ENCODE measurements at regions not wholly inside any gene's neighbourhood (a gene's known extent, or its start where the extent isn't known, plus 50 kb on each side); places are given as distances from the start of the nearest gene placed in this dataset.

- no peak overlapping the region for H3K9ac ChIP-seq (ENCODE audit: extremely low read depth, insufficient read length, low read length)
- no peaks in the 10 kb centered on the region for H3K79me2 ChIP-seq (ENCODE audit: insufficient read depth, low read length)
- Mint-ChIP-seq H3K9me3 (no peaks in the 10 kb centered on the region), H3K27me3 (ENCODE audit: low read depth) (no peaks in the 10 kb centered on the region), H3K4me3 (no peak overlapping the region), H3K27ac (no peak overlapping the region), H3K36me3 (ENCODE audit: insufficient read depth in 1 of 3, low read depth in 3 of 3) (no peaks in the 10 kb centered on the region), H3K4me1 (no peaks in the 10 kb centered on the region)
- H2BK15ac ChIP-seq (ENCODE audit: low read depth, low read length), result no peak overlapping the region
- no peaks in the 10 kb centered on the region for H3K9me3 ChIP-seq (ENCODE audit: control insufficient read depth, low read depth, low read length)
- no peak overlapping the region for H3K27ac ChIP-seq (ENCODE audit: insufficient read length, low read depth, low read length)
- H3K4me2 ChIP-seq (ENCODE audit: insufficient read depth, insufficient read length, low read length), result no peak overlapping the region
- no peak overlapping the region for H4K8ac ChIP-seq (replicated peaks; ENCODE audit: insufficient read length, low read depth, low read length)
- no peaks in the 10 kb centered on the region for H4K20me1 ChIP-seq (ENCODE audit: control insufficient read depth, insufficient read depth, insufficient read length)
- H3K14ac ChIP-seq (ENCODE audit: insufficient read depth, low read length), result no peak overlapping the region
- H2BK12ac ChIP-seq (ENCODE audit: insufficient read length, low read depth, low read length), result no peak overlapping the region
- H3K79me1 ChIP-seq (ENCODE audit: insufficient read depth, low read depth, low read length, poor library complexity, severe bottlenecking), result no peaks in the 10 kb centered on the region
- H2BK5ac ChIP-seq (ENCODE audit: insufficient read length, low read length), result no peak overlapping the region
- H3K18ac ChIP-seq (ENCODE audit: insufficient read length, low read depth, low read length), result no peak overlapping the region
- no peak overlapping the region for H3K23ac ChIP-seq (ENCODE audit: insufficient read length, low read depth, low read length)
- H2BK20ac ChIP-seq (ENCODE audit: low read depth, low read length, poor library complexity, severe bottlenecking), result no peak overlapping the region
- no peak overlapping the region for H2AFZ ChIP-seq (ENCODE audit: low read length)
- no peak overlapping the region for H4K5ac ChIP-seq (ENCODE audit: insufficient read length, low read depth, low read length)
- no peaks in the 10 kb centered on the region for H3K23me2 ChIP-seq (ENCODE audit: insufficient read length, low read depth, low read length, poor library complexity, severe bottlenecking)
- no peak overlapping the region for H2BK120ac ChIP-seq (ENCODE audit: low read depth, low read length, poor library complexity, severe bottlenecking)
- no peaks in the 10 kb centered on the region for H3K27me3 ChIP-seq (ENCODE audit: insufficient read depth, low read length)
- H3T11ph ChIP-seq (ENCODE audit: low read length), result no peak overlapping the region
- H3K56ac ChIP-seq (ENCODE audit: insufficient read length, low read depth, low read length), result no peak overlapping the region
- TF ChIP-seq CTCF (conservative IDR thresholded peaks at IDR 0.05), result no peak
- H2AK5ac ChIP-seq (ENCODE audit: insufficient read length, low read length), result no peak overlapping the region
- H4K91ac ChIP-seq (ENCODE audit: insufficient read length, low read depth, low read length), result no peak overlapping the region
- no peaks in the 10 kb centered on the region for H3K4me1 ChIP-seq (ENCODE audit: insufficient read depth, low read length)
- no peak for DNase-seq
- H3K4ac ChIP-seq (ENCODE audit: low read depth, low read length), result no peak overlapping the region
These were observed 1251.6 kb upstream of the ZEB2 start for GRCh38 chr2:145771525-145771924.
